ENCODE measurements at regions not wholly inside any gene's neighbourhood (a gene's known extent, or its start where the extent isn't known, plus 50 kb on each side); places are given as distances from the start of the nearest gene placed in this dataset.

GRCh38 chr3:106161246-106161645 lies 292.4 kb upstream of the CBLB start:
- Mint-ChIP-seq H3K4me1 (peaks cover 7% of the 10 kb centered on the region; the same call in 2 of the 3 replicates), H3K27ac (no peak overlapping the region), H3K36me3 (ENCODE audit: low read depth) (no peaks in the 10 kb centered on the region), H3K4me3 (no peak overlapping the region), H3K27me3 (ENCODE audit: insufficient read depth, low read depth, poor library complexity) (peaks cover 3% of the 10 kb centered on the region), H3K9me3 (no peaks in the 10 kb centered on the region)
- Histone ChIP-seq H3K27me3 (ENCODE audit: insufficient read depth) (no peaks in the 10 kb centered on the region), H2AFZ (no peak overlapping the region), H3K9me2 (ENCODE audit: insufficient read depth) (no peaks in the 10 kb centered on the region), H3K4me1 (ENCODE audit: insufficient read depth) (no peaks in the 10 kb centered on the region; the same call in 1 of the 2 replicates), H3K79me2 (replicated peaks; ENCODE audit: insufficient read depth) (no peaks in the 10 kb centered on the region), H3F3A (replicated peaks; ENCODE audit: low read depth) (no peaks in the 10 kb centered on the region), H4K20me1 (replicated peaks; ENCODE audit: insufficient read depth) (no peaks in the 10 kb centered on the region), H3K36me3 (ENCODE audit: insufficient read depth) (no peaks in the 10 kb centered on the region), H3K4me2 (no peak overlapping the region), H3K27ac (ENCODE audit: low read depth) (no peak overlapping the region), H3K4me3 (no peak overlapping the region)
- no peak for ATAC-seq
- TF ChIP-seq CTCF (conservative IDR thresholded peaks at IDR 0.05; ENCODE audit: low read depth in 2 of 2) (no peak), STAT1 (IDR thresholded peaks at IDR 0.05; ENCODE audit: unreplicated experiment) (no peak), CREB1 (CRISPR knock-in tag; IDR thresholded peaks at IDR 0.05; ENCODE audit: low read depth) (no peak), EZH2 (IDR thresholded peaks at IDR 0.05; ENCODE audit: low read depth, unreplicated experiment) (no peak)
- DNase-seq (ENCODE audit: low spot score) = peak; percentile 11

- Histone ChIP-seq H3K9me2 (ENCODE audit: insufficient read depth) (no peaks in the 10 kb centered on the region), H3F3A (replicated peaks; ENCODE audit: low read depth) (no peaks in the 10 kb centered on the region), H3K36me3 (ENCODE audit: insufficient read depth) (no peaks in the 10 kb centered on the region), H3K4me3 (no peak overlapping the region), H3K27ac (ENCODE audit: low read depth) (no peak overlapping the region), H3K79me2 (replicated peaks; ENCODE audit: insufficient read depth) (no peaks in the 10 kb centered on the region), H3K27me3 (ENCODE audit: insufficient read depth) (no peaks in the 10 kb centered on the region), H4K20me1 (replicated peaks; ENCODE audit: insufficient read depth) (no peaks in the 10 kb centered on the region), H3K4me1 (ENCODE audit: insufficient read depth) (no peaks in the 10 kb centered on the region), H3K4me2 (no peak overlapping the region), H2AFZ (no peak overlapping the region)
- H3K9me3 Mint-ChIP-seq = no peaks in the 10 kb centered on the region; the same call in 2 of the 3 replicates
- DNase-seq (ENCODE audit: low spot score) = no peak
- no peak for TF ChIP-seq CREB1 (CRISPR knock-in tag; IDR thresholded peaks at IDR 0.05; ENCODE audit: low read depth)
- no peak for ATAC-seq
- peaks cover 4% of the 10 kb centered on the region; the same call in 2 of the 3 replicates for H3K4me1 Mint-ChIP-seq
- no peak overlapping the region for H3K4me3 Mint-ChIP-seq
- no peaks in the 10 kb centered on the region; the same call in 2 of the 3 replicates for H3K36me3 Mint-ChIP-seq (ENCODE audit: low read depth)
- H3K27ac Mint-ChIP-seq = no peak overlapping the region
- peaks cover 3% of the 10 kb centered on the region for H3K27me3 Mint-ChIP-seq (ENCODE audit: insufficient read depth, low read depth, poor library complexity)
Observed at GRCh38 chr3:106167728-106168127, 298.9 kb upstream of the CBLB start.

GRCh38 chr3:106168962-106169750 lies 300.3 kb upstream of the CBLB start:
- H3F3A ChIP-seq (replicated peaks; ENCODE audit: low read depth) = no peaks in the 10 kb centered on the region
- ATAC-seq (no peak), DNase-seq (ENCODE audit: low spot score) (no peak)
- H3K9me3 Mint-ChIP-seq = no peaks in the 10 kb centered on the region; the same call in 2 of the 3 replicates
- H3K79me2 ChIP-seq (replicated peaks; ENCODE audit: insufficient read depth) = no peaks in the 10 kb centered on the region
- TF ChIP-seq ZNF331 (CRISPR knock-in tag; IDR thresholded peaks at IDR 0.05; ENCODE audit: low read depth) = no peak
- H3K4me3 ChIP-seq = no peak overlapping the region
- no peaks in the 10 kb centered on the region for H3K27me3 ChIP-seq (ENCODE audit: insufficient read depth)
- H3K27me3 Mint-ChIP-seq (ENCODE audit: insufficient read depth, low read depth, poor library complexity) = peaks cover 3% of the 10 kb centered on the region
- no peaks in the 10 kb centered on the region for H3K9me2 ChIP-seq (ENCODE audit: insufficient read depth)
- H3K27ac Mint-ChIP-seq = peak overlapping the region; percentile 51; the same call in 1 of the 2 replicates
- peaks cover 6% of the 10 kb centered on the region; the same call in 1 of the 2 replicates for H3K4me1 ChIP-seq (ENCODE audit: insufficient read depth)
- H3K36me3 ChIP-seq (ENCODE audit: insufficient read depth) = no peaks in the 10 kb centered on the region
- no peaks in the 10 kb centered on the region; the same call in 2 of the 3 replicates for H3K36me3 Mint-ChIP-seq (ENCODE audit: low read depth)
- no peak overlapping the region for H3K27ac ChIP-seq (ENCODE audit: low read depth)
- H4K20me1 ChIP-seq (replicated peaks; ENCODE audit: insufficient read depth) = no peaks in the 10 kb centered on the region
- no peak overlapping the region for H3K4me3 Mint-ChIP-seq
- peaks cover 4% of the 10 kb centered on the region; the same call in 2 of the 3 replicates for H3K4me1 Mint-ChIP-seq
- no peak overlapping the region for H2AFZ ChIP-seq
- H3K4me2 ChIP-seq = no peak overlapping the region

All from GM23338 (cell line).